HPDE6-E6E7 (cell line): ENCODE measurements at regions not wholly inside any gene's neighbourhood (a gene's known extent, or its start where the extent isn't known, plus 50 kb on each side); places are given as distances from the start of the nearest gene placed in this dataset.

Experiments
- DNase-seq: peaks from one replicate; pipeline ENCODE4 v3.0.0; 2011; ENCODE audit warnings: missing footprints; ENCODE audit errors: extremely low spot score

DNA sequence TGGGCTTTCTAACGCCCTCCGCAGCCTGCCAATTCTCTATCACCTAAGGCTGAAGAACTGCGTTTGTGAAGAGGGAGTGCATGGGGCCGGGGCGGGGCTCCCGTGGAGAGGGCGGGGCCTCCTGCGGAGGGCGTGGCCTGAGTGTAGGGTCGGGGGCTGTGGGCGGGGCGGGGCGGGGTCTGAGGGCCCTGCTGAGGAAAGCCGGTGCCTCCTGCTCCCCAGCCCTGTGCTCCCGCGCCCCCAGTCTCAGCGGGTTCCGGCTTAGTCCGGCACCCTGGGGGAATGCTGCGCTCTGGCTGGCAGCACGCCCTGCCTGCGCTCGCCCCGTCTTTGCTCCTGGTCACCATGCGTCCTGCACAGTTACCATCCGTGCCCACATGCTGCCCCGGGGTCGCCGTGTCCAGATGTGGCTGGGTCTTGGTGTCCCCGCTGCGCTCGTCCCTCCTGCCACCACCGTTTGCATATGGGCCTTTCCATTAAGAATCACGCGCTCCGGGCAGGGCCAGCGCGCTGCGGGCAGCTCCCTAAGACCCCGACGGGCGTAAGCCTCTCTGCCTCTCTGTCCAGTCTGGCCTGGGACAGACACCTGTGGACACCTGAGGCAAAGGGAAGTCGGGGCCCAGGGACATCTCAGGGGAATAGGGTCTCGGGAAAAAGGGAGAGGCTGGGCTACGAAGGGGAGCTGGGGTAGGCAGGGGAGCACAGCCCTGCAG, 144.0 kb upstream of the RET start:
- DNase-seq = no peak

DNA sequence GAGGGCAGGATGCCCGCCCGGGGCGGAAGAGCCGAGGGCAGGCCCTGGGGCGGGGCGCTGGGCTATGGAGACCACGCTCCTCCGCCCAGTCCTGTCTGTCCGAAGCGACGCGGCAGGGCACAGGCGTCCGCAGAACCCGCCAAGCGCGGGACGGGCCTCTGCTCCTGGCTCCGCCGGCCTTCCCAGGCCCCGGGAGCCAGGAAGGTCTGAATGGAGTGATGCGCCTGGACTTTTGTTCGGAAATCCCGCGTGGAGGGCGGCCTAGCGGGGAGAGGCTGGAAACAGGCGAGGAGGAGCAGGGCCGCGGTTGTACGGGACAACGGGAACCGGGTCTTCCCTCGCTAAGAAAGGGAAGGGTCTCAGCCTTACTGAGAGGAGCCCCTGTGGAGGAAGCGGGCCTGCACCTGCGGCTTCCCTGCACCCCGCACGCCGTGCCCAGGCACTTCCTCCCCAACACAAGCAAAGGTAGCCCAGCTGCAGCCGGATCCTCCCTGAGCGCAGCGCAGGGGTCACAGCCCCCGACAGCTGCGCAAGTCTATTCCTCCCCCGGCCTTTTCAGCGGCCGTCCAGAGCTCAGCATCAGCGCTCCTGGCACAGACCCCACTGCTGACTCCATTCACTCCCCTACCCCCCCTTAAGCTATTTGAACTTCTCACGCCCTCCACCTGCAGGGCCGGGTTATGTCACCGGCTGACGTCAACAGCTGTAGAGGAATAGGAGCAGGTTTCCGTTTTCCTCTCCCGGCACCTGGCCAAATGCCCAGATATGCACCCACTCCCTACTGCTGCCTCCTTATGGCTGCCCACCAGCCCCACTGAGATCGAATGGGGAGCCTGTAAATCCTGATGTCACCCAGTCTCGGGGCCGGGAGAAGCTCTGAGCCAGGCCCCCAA, 143.2 kb upstream of the RET start:
- no peak for DNase-seq

DNA sequence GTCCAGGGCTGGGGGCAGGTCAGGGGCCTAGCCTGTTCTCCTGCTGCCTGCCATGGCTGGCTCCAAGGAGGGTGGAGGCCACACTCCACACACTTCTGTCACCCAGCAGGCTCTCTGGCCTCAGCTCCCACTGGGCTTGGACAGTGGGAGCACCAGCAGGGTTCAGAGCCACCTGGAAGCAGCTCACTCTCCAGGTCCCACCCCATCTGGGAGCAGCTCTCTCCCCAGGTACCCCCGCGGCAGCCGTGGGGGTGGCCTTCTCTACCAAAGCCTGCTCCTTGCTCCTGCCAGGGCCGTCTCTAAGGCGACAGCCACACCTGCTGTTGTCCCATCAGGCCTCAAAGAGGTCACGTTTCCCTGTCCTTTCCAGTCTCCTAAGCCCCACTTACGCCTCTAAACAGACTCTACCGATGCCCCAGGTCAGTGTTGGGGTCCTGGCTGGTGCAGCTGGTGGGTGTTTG, 142.5 kb upstream of the RET start:
- DNase-seq = no peak

DNA sequence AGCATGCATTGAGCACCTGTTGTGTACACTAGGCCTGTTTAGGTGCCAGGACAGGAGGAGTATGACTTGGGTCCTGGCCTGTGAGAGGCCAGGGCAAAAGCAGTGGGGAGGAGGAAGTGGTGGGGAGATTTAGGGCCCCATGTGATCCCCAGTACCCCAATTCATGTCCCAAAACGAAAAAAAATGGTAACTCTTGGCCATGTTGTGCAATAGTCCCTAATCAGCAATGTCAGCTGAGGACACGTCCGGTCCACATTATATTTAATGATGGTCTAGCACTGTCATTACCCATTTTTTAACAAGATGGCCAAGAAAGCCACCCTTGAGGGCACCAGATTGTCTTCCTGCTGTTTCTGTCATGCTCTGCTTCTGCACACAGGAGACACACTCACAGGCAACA, 142.0 kb upstream of the RET start:
- DNase-seq = no peak

DNA sequence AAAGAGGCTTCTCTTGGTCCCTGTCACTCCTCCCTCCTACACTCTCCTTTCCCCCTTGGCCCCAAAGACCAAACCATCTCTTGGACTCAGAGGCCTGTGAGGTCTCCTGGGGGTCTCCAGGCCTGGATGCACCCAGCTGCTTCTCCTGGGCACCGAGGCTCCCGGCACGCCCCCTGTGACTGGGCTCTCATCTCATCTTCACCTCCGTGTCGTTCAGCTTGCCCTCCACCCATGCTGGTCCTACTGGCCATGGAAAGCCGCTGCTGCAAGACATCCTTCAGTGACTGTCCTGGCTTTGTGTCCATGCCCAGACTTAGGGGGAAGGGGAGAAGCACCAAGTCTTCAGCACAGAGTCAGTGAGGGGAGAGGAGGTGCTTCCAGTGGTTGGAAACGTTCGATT, 141.4 kb upstream of the RET start:
- no peak for DNase-seq

DNA sequence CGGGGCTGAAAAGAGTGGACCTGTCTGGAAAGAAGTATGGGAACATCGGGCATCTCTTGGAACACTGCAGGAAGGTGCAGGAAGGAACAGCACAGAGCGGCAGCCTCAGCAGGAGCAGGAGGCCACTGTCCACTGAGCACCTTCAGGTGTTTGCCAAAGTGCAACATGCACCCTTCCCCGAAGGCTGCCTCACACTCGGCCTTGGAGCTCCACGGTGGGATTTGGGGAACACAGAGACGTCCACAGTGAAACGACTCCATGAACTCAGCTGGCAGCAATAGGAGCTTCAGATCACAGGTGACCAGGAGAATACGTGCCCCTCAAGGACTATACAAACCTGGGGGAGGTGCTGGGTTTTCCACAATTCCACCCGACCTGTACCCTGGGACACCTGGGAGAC, 140.3 kb upstream of the RET start:
- no peak for DNase-seq

DNA sequence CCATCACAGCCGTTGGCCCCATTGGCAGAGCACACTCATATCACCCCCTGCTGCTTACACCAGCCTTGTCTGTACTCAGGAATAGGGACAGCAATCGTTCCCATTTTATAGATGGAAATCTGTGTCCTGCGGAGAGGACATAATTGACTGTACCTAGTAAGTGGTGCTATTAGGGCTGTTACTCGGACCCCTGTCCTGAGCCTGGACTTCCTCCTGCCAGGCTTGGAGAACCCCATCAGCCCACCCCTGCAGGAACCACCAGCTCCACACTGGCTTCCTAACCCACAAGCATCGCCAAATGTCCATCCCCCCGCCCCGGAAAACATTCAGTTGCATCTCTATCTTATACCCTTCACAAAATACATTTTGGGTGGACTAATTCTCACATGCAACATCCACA, 139.8 kb upstream of the RET start:
- no peak for DNase-seq

DNA sequence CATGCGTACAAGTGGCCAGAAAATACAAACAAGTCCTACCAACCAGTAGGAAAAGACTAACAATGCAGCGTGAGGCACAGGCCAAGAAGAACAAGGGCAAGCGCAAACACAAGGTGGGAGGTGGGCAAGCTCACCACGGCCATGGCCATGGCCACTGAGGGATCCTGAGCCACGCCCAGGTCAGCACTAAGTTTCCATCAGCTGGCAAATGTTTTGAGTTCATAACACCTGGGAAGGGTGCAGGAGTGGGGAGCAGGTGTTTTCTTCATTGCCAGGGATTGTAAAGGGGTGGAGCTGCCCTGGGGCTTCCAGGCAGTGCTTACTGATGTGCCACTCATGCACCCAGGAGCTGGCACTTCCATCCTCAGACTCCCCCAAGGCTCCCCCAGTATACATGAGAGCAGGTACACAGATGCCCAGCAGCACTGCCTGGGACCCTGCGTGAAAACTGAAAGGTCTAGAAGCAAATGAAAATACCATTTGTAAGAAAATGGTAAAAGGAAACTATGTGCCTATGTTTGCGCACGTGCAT, 139.2 kb upstream of the RET start:
- no peak for DNase-seq

DNA sequence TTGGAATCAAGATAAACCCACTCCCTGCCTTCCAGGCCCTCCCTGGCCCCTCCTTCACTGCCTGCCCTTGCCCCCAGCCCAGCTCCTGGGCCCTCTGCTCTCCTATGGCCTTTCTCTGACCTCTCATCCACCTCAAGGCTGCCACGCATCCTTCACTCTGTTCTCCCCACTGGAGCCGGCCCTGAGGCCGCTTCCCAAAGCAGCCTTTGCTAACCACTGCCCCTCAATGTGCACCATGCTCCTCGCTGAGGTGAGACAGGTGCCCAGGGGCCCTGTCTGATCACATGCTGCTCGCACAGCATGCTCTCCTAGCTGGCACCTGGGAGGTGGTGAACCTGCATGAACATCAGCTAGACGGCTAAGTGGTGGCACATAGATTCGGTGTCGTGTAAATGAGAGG, 138.5 kb upstream of the RET start:
- DNase-seq = no peak

DNA sequence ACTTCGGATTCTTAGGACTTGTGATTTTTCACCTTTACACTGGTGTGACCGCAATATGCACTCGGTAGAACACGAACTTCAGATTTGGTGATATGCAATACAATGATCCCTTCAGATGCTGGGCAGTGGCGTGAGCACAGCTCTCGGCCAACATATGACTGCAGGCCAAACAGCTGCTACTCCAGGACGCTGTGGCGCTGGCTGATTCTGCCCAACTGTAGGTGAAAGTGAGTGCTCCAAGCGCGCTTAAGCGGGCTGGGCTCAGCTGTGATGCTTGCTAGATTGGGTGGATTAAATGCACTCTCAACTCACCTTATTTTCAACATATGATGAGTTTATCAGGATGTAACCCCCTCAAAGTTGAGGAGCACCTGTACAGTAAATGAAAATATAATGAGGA, 137.6 kb upstream of the RET start:
- DNase-seq = no peak

DNA sequence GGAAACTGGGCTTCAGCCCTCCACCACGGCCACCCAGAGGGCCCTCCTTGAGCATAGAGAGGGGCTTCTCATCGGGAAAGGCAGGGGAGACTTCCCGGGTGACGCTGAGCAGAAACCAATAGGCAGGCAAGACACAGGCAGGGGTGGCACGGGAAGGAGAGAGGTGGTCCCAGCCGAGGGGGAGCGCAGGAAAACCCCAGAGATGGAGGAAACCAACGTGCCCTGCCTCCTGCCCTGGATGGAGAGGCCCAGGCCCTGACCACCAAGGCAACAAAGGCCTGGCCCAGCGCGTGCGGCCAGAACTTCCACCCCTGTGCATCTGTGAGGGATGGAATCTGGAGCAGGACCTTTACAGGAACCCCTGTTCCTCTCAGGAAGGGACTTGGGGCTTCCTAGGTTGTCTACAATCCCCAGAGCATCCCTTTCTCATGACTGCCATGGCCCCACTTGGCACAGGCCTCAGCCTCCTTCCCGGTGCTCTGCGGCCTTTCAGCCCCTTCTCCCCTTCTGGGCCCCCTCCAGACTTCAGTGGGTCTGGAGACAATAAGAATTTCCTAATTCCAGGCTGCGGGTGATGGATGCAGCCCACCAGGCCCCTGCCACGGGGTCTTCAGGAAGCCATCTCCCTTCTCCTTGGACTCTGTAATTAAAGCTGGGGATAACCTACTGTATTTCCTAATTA, 137.0 kb upstream of the RET start:
- DNase-seq = no peak

DNA sequence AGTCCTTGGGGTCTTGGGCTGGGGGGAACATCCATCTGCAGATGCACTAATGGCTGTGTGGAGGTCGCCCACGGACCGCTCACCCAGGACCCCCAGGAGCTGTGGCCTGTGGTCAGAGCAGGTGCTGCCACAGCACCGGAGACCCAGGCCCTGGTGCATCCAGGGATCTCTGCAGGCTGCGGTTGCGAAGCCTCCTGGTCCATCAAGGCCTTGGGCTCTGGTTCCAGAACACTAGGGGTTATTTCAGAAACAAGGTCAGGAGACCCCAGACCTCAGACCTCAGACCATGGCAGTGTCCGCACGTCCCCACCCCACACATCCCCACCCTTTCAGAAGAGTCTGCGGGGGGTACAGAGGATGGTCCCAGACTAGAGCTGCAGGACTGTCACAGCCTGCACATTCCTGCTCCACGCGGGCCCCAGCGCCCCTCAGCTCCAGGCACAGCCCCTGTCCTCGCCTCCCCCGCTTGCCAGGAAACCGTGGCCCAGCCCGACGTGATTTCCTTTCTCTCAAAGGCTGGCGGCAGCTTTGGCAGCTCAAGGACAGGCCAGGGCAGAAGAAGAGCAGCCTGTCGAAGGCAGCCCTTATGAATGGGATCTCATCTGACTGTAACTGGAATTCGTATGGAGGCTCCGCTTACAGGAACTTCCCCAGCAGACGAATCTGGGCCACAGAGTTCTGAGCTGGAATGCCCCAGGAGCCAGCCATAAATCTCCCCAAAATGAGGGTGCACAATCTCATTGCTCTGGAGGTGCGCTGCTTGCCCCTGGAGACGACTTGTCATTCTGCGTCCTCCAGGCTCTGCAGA, 136.2 kb upstream of the RET start:
- DNase-seq = no peak

DNA sequence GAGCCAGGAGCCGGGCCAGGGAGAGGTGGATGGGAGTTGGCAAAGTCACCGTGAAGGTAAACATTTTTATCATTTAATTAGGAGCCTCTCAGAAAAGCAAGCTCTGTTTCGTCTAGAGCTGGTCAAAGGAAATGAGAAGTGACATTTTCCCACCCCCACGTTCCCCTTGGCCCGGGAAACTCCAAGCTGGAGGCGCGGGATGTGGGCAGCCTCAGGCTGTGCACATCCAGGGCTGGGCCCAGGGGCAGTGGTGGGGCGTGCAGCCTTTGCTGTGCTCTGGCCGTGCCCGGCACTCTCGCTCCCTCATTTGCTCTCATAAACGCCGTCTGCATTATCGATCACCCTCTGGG, 135.6 kb upstream of the RET start:
- DNase-seq = no peak

DNA sequence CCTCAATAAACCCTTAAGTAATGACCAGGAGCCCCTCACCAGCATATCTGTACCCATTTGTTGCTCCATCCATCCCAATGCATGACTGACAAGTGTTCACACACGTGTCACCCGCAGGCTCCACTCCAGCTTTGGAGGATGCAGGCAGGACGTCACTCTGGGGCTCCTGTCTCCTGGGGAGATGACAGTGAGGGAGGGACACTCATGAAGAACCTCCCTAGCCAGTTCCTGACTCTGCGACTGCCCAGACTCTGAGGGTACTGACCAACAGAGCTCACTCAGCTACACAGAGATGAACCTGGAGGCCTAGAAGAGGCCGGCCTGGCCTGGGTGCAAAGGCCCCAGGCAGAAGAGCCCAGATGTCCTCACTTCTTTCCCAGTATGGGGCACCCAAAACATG, 135.1 kb upstream of the RET start:
- DNase-seq = no peak

DNA sequence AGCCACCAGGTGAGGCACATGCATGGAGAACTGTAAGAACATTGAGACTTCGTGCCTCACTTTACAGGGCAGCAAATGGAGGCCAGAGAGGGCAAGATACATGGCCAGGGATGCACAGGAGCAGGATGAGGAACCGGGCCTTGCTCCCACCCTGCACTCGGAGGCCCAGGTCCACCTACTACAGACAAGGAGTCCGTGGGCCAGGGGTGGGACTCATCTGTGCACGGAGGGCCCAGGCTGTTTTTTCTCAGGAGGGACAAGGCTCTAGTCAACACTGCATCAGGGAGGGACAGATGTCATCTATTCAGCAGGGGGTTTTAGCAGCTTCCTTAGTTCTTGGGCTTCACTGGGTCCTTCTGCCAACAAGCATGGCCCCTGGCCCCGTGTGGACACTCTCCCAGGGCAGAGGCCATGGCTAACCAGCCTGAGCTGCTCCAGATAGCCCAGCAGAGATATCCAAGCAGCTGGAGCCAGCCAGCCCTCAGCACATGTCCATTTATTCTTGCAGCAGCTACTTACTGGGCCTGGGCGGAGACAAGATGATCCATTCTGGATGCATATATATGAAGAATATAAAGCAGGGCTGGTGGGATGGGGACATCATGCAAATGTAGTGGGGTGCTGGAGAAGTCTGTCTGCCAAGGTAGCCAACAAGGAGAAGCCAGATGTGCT, 134.5 kb upstream of the RET start:
- no peak for DNase-seq

DNA sequence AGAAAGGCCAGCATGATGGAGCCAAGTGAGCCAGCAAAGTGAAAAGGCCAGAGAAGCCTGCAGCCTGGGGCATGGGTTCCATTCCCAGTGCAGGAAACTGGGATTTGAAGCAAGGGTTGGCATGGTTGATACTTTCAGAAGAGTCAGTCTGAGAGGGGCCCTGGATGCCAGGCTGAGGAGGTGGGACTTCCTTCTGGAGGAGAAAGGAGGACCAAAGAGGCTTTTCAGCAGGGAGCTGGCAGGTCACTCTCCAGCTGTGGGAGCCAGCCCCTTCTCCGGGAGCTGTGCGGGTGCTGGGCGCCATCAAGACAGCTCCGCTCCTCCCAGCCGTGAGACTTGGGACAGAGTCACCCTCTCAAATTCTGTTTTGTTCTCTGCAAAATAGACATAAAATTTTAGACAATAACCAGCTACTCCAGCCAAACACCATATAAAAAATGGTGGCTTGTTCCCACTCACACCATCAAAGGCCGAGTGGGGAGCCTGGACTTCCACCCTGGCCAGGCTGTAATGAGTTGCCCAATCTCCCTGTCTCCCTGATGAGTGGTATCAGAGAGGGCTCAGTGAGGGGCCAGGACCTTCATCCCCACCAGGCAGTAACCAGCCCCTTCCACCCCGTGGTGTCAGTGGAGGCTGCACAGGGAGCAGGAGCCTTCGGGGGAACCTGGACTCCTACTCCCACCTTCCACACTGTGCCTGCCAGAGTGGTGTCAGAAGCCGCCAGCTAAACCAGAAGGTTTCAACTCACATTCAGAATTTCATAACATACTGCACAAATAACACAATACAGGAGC, 133.6 kb upstream of the RET start:
- DNase-seq = no peak

DNA sequence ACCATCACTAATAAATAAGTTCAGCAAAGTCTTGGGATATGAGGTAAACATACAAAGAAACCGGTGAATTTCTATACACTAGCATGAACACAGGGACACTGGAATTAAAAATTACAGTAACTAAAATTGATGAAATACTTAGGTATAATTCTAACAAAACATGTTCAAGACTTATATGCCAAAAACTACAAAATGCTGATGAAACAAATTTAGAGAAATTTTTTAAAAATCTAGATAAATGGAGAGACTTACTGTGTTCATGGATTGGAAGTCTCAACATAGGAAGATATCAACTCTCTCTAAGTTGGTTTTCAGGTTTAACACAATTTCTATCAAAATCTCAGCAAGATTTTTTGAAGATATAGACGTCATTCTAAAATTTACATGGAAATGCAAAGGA, 128.8 kb upstream of the RET start:
- DNase-seq = no peak

DNA sequence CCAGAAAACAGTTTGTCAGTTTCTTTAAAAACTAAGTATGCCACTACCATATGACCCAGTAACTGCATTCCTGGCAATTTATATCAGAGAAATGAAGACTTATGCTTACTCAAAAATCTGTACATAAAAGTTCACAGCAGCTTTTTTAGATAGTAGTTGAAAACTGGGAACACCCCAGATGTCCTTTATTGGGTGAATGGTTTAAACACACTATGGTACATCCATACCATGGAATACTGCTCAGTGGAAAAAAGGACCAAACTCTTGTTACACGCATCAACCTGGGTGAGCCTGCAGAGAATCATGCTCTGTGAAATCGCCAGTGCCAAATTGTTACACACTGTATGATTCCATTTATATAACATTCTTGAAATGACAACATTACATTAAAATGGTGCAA, 127.6 kb upstream of the RET start:
- no peak for DNase-seq

DNA sequence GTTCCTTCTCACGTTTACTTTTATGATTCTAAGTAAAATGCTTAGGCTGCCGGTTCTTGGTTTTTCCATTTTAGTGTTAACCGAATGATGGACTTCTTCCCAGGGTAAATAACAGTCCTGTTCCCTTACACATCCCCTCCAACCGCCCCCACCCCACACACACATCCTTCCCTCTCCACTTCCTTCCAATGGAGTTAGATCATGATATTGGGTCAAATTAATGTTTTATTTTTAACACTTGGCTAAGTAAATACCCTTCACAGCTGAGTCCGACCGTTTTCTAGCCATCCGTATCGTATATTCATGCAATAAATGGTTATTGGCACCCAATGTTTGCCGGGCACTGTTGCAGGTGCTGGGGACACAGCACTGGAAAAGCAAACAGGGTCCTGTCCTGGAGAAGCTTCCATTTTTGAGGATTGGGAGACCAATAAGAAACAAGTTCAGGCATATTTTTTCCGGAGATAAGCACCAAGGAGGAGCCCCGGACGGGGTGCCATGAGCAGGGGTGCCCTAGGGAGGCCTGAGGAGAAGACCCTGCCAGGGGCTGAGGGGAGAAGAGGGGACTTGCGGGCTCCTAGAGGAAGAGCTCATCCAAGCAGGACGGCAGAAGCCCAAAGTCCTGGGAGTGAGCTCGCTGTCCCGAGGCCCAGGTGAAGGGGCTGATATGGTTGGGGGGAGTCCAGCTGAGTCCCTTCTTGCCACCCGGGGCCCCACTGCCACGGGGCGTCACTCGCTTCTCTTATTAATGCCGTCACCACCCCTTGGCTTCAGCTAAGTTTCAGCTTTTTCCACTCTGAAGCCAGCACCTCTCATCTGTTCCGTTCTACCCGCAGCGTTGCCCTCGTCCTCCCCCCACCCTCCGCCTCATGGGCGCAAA, 126.0 kb upstream of the RET start:
- no peak for DNase-seq
